ENCODE measurements at regions not wholly inside any gene's neighbourhood (a gene's known extent, or its start where the extent isn't known, plus 50 kb on each side); places are given as distances from the start of the nearest gene placed in this dataset.

DNA sequence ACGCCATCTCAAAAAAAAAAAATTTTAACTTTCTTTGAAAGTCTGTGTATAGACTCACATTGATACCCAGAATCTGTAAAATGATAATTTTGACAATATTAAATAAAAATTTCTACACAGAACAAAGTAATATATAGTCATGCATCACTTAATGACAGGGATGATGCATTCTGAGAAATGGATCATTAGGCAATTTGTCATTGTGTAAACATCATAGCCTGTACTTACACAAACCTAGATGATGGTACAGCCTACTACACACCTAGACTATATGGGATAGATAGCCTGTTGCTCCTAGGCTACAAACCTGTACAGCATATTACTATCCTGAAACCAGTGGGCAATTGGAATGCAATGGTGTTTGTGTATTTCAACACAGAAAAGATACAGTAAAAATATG lies 107.7 kb downstream of the BLTP1 start:
- Histone ChIP-seq H4K20me1 (ENCODE audit: insufficient read depth, low read length) (no peaks in the 10 kb centered on the region), H3K4me3 (ENCODE audit: low read length) (no peak overlapping the region), H3K9ac (ENCODE audit: low read length) (no peak overlapping the region), H3K9me3 (ENCODE audit: insufficient read depth, low read length) (no peaks in the 10 kb centered on the region), H3K79me2 (ENCODE audit: low read length) (no peaks in the 10 kb centered on the region), H2AFZ (ENCODE audit: low read depth, low read length) (no peak overlapping the region), H3K27ac (ENCODE audit: low read length) (no peak overlapping the region), H3K4me2 (ENCODE audit: low read length) (no peak overlapping the region), H3K4me1 (ENCODE audit: low read length) (no peaks in the 10 kb centered on the region), H3K36me3 (replicated peaks; ENCODE audit: low read depth, low read length) (peaks cover 14% of the 10 kb centered on the region), H3K27me3 (ENCODE audit: low read depth, low read length) (no peaks in the 10 kb centered on the region)
- no peak for TF ChIP-seq EZH2phosphoT487 (IDR thresholded peaks at IDR 0.05; ENCODE audit: low read depth)
- TF ChIP-seq, protein P1, sequence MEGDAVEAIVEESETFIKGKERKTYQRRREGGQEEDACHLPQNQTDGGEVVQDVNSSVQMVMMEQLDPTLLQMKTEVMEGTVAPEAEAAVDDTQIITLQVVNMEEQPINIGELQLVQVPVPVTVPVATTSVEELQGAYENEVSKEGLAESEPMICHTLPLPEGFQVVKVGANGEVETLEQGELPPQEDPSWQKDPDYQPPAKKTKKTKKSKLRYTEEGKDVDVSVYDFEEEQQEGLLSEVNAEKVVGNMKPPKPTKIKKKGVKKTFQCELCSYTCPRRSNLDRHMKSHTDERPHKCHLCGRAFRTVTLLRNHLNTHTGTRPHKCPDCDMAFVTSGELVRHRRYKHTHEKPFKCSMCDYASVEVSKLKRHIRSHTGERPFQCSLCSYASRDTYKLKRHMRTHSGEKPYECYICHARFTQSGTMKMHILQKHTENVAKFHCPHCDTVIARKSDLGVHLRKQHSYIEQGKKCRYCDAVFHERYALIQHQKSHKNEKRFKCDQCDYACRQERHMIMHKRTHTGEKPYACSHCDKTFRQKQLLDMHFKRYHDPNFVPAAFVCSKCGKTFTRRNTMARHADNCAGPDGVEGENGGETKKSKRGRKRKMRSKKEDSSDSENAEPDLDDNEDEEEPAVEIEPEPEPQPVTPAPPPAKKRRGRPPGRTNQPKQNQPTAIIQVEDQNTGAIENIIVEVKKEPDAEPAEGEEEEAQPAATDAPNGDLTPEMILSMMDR (IDR thresholded peaks at IDR 0.05; ENCODE audit: low read depth, low read length) = no peak

DNA sequence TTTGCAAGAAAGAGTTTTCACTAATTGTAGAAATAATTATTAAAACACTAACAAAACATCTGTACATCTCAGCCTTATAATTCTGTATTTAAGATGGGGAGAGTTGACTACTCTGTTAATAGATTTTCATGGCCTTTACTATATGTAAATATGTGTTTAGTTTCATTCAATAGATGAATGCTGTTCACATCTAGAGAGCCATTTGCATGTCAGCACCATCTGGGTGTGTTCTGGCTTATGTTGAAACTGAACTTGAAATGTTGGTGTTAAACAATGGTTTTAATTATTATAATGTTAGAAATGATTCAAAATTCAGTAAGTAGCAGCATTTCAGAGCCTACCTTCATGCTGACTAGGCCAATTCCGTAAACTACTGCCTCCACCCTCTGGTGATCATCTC lies 102.5 kb upstream of the ADAD1 start:
- TF ChIP-seq EZH2phosphoT487 (IDR thresholded peaks at IDR 0.05; ENCODE audit: low read depth) = no peak
- TF ChIP-seq, protein P1 (IDR thresholded peaks at IDR 0.05; ENCODE audit: low read depth, low read length) = no peak
- Histone ChIP-seq H3K4me2 (ENCODE audit: low read length) (no peak overlapping the region), H3K27ac (ENCODE audit: low read length) (no peak overlapping the region), H4K20me1 (ENCODE audit: insufficient read depth, low read length) (no peaks in the 10 kb centered on the region), H3K36me3 (replicated peaks; ENCODE audit: low read depth, low read length) (peaks cover 7% of the 10 kb centered on the region), H3K9ac (ENCODE audit: low read length) (no peak overlapping the region), H3K4me3 (ENCODE audit: low read length) (no peak overlapping the region), H3K9me3 (ENCODE audit: insufficient read depth, low read length) (no peaks in the 10 kb centered on the region), H3K27me3 (ENCODE audit: low read depth, low read length) (no peaks in the 10 kb centered on the region), H3K4me1 (ENCODE audit: low read length) (no peaks in the 10 kb centered on the region), H2AFZ (ENCODE audit: low read depth, low read length) (no peak overlapping the region), H3K79me2 (ENCODE audit: low read length) (no peaks in the 10 kb centered on the region)

DNA sequence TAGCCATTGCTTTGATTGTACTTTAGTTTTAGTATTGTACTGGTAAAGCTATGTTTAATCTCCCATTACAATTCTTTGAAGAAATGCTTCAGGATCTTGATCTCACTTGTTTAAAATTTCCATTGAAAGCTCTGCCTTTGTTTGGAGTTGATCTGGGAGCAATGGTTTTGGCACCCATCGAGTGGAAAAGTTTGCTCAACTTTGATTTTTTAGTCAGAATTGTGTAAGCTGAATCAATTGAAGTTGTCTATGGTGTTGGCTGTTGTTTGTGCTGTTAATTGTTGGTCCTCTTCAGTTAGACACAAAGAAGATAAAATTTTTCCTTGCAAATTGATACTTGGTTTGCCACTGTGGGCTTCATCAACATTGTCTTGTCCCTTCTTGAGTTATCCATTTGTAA lies 99.8 kb upstream of the ADAD1 start:
- Histone ChIP-seq H3K4me1 (ENCODE audit: low read length) (no peaks in the 10 kb centered on the region), H2AFZ (ENCODE audit: low read depth, low read length) (no peak overlapping the region), H3K4me2 (ENCODE audit: low read length) (no peak overlapping the region), H3K4me3 (ENCODE audit: low read length) (no peak overlapping the region), H3K9ac (ENCODE audit: low read length) (no peak overlapping the region), H3K27ac (ENCODE audit: low read length) (no peak overlapping the region), H3K9me3 (ENCODE audit: insufficient read depth, low read length) (no peaks in the 10 kb centered on the region), H3K36me3 (replicated peaks; ENCODE audit: low read depth, low read length) (peaks cover 5% of the 10 kb centered on the region), H4K20me1 (ENCODE audit: insufficient read depth, low read length) (no peaks in the 10 kb centered on the region), H3K79me2 (ENCODE audit: low read length) (no peaks in the 10 kb centered on the region), H3K27me3 (ENCODE audit: low read depth, low read length) (no peaks in the 10 kb centered on the region)
- TF ChIP-seq, protein P1 (IDR thresholded peaks at IDR 0.05; ENCODE audit: low read depth, low read length) = no peak
- no peak for TF ChIP-seq EZH2phosphoT487 (IDR thresholded peaks at IDR 0.05; ENCODE audit: low read depth)

DNA sequence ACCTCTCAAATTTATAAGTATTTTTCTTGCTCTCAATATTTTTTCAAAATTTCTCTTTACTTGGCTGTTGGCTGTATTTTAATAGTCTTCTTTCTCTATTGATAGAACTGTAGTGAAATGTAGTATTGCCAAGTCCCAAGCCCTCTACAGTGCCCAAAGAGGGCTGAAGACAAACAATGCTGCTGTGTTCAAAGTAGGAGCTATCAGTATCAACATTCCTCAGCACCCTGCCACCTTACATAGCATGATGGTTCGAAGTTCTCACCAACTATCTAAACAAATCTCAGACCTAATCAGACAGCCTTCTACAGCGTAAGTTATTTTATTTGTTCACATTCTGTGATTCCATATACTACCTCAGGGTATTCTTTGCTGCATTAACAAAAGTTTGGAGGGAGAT lies 99.1 kb upstream of the ADAD1 start:
- H3K4me1 ChIP-seq (ENCODE audit: low read length) = no peaks in the 10 kb centered on the region
- no peaks in the 10 kb centered on the region for H3K27me3 ChIP-seq (ENCODE audit: low read depth, low read length)
- no peak overlapping the region for H3K9ac ChIP-seq (ENCODE audit: low read length)
- H3K4me2 ChIP-seq (ENCODE audit: low read length) = no peak overlapping the region
- H3K4me3 ChIP-seq (ENCODE audit: low read length) = no peak overlapping the region
- no peak overlapping the region for H2AFZ ChIP-seq (ENCODE audit: low read depth, low read length)
- no peaks in the 10 kb centered on the region for H3K79me2 ChIP-seq (ENCODE audit: low read length)
- TF ChIP-seq EZH2phosphoT487 (IDR thresholded peaks at IDR 0.05; ENCODE audit: low read depth) = no peak
- TF ChIP-seq, protein P1 (IDR thresholded peaks at IDR 0.05; ENCODE audit: low read depth, low read length) = no peak
- H4K20me1 ChIP-seq (ENCODE audit: insufficient read depth, low read length) = no peaks in the 10 kb centered on the region
- H3K27ac ChIP-seq (ENCODE audit: low read length) = no peak overlapping the region
- H3K36me3 ChIP-seq (replicated peaks; ENCODE audit: low read depth, low read length) = peaks cover 5% of the 10 kb centered on the region
- H3K9me3 ChIP-seq (ENCODE audit: insufficient read depth, low read length) = no peaks in the 10 kb centered on the region
